ENCODE measurements at regions not wholly inside any gene's neighbourhood (a gene's known extent, or its start where the extent isn't known, plus 50 kb on each side); places are given as distances from the start of the nearest gene placed in this dataset.

- no peak for TF ChIP-seq CTCF (IDR thresholded peaks at IDR 0.05)
- TF ChIP-seq POLR2A (IDR thresholded peaks at IDR 0.05), result no peak
- no peak overlapping the region for H3K27ac ChIP-seq
- DNase-seq (no peak), ATAC-seq (no peak)
- H3K27me3 ChIP-seq, result no peaks in the 10 kb centered on the region
- intact Hi-C loops (cut with DNase I), result no loop called here
- H3K9me3 ChIP-seq, result no peaks in the 10 kb centered on the region
- no peaks in the 10 kb centered on the region for H3K36me3 ChIP-seq
- H3K4me3 ChIP-seq, result no peak overlapping the region
- no peaks in the 10 kb centered on the region for H3K4me1 ChIP-seq
Observed at GRCh38 chr5:89287964-89288363, 405.0 kb upstream of the MEF2C start.

GRCh38 chr5:89286320-89286719, 403.3 kb upstream of the MEF2C start:
- TF ChIP-seq CTCF (IDR thresholded peaks at IDR 0.05) (no peak), POLR2A (IDR thresholded peaks at IDR 0.05) (no peak)
- no peaks in the 10 kb centered on the region for H3K9me3 ChIP-seq
- 73% methylated on average over 3 of the region's 3 CpGs for WGBS (ENCODE audit: insufficient coverage, low coverage, low lambda C conversion rate, missing lambda C conversion rate)

GRCh38 chr5:89283728-89284493, 400.9 kb upstream of the MEF2C start:
- H3K27me3 ChIP-seq, result no peaks in the 10 kb centered on the region
- H3K9me3 ChIP-seq, result no peaks in the 10 kb centered on the region
- no peaks in the 10 kb centered on the region for H3K4me1 ChIP-seq
- TF ChIP-seq POLR2A (IDR thresholded peaks at IDR 0.05) (no peak), CTCF (IDR thresholded peaks at IDR 0.05) (no peak)
- ATAC-seq (no peak), DNase-seq (no peak)
- H3K27ac ChIP-seq, result no peak overlapping the region
- WGBS (ENCODE audit: insufficient coverage, low coverage, low lambda C conversion rate, missing lambda C conversion rate), result 56% methylated on average over 3 of the region's 3 CpGs
- intact Hi-C loops (cut with DNase I), result no loop called here
- H3K36me3 ChIP-seq, result no peaks in the 10 kb centered on the region
- H3K4me3 ChIP-seq, result no peak overlapping the region

More at GRCh38 chr5:89286320-89286719, 403.3 kb upstream of the MEF2C start:
- intact Hi-C loops (cut with DNase I), result no loop called here
- H3K36me3 ChIP-seq, result no peaks in the 10 kb centered on the region
- H3K27me3 ChIP-seq, result no peaks in the 10 kb centered on the region
- no peaks in the 10 kb centered on the region for H3K4me1 ChIP-seq
- H3K27ac ChIP-seq, result no peak overlapping the region
- DNase-seq (no peak), ATAC-seq (no peak)
- no peak overlapping the region for H3K4me3 ChIP-seq

GRCh38 chr5:89282554-89283510, 399.8 kb upstream of the MEF2C start:
- no peak overlapping the region for H3K27ac ChIP-seq
- 80% methylated on average over 3 of the region's 3 CpGs for WGBS (ENCODE audit: insufficient coverage, low coverage, low lambda C conversion rate, missing lambda C conversion rate)
- TF ChIP-seq POLR2A (IDR thresholded peaks at IDR 0.05), result no peak
- TF ChIP-seq CTCF (IDR thresholded peaks at IDR 0.05), result no peak
- H3K9me3 ChIP-seq, result no peaks in the 10 kb centered on the region
- DNase-seq (no peak), ATAC-seq (no peak)
- H3K27me3 ChIP-seq, result no peaks in the 10 kb centered on the region
- no peaks in the 10 kb centered on the region for H3K36me3 ChIP-seq
- no peak overlapping the region for H3K4me3 ChIP-seq
- intact Hi-C loops (cut with DNase I), result no loop called here
- no peaks in the 10 kb centered on the region for H3K4me1 ChIP-seq
